Activated T-helper 1 cell treated with anti-CD3 and anti-CD28 coated beads, Interleukin-12 subunit alpha, Interleukin-12 subunit beta, Interleukin-2, Interleukin-4 antibody, amounts not matched to agents 30 ng/mL and 10 ng/mL and 1 ng/mL, durations not matched to agents 14 hours and 24 hours and 36 hours (primary cell): ENCODE measurements at regions not wholly inside any gene's neighbourhood (a gene's known extent, or its start where the extent isn't known, plus 50 kb on each side); places are given as distances from the start of the nearest gene placed in this dataset.

Experiments
- DNase-seq: peaks from one replicate; pipeline ENCODE4 v3.0.0; 2021; ENCODE audit warnings: low spot score
- H3K27ac Mint-ChIP-seq: one replicate; pipeline ENCODE4 v1.8.0; 2021; ENCODE audit warnings: mild to moderate bottlenecking, mixed read lengths
- H3K27me3 Mint-ChIP-seq: one replicate; pipeline ENCODE4 v1.8.0; 2022; ENCODE audit warnings: mild to moderate bottlenecking, moderate library complexity, mixed read lengths; ENCODE audit not compliant: insufficient read depth
- H3K36me3 Mint-ChIP-seq: one replicate; pipeline ENCODE4 v1.8.0; 2021; ENCODE audit warnings: low read depth, mixed read lengths
- H3K4me1 Mint-ChIP-seq: one replicate; pipeline ENCODE4 v1.8.0; 2021; ENCODE audit warnings: low read depth, mixed read lengths
- H3K4me3 Mint-ChIP-seq: one replicate; pipeline ENCODE4 v1.8.0; 2021; ENCODE audit warnings: mild to moderate bottlenecking, moderate library complexity, mixed read lengths
- H3K9me3 Mint-ChIP-seq: one replicate; pipeline ENCODE4 v1.8.0; 2021; ENCODE audit warnings: mixed read lengths
- intact Hi-C: fragments of 100-400 bp; cut with micrococcal nuclease; formaldehyde crosslinking; loops from one replicate; pipeline ENCODE4 v1.15.1; 2024

- peaks cover 13% of the 10 kb centered on the region for H3K36me3 Mint-ChIP-seq
- peaks cover 20% of the 10 kb centered on the region for H3K4me1 Mint-ChIP-seq
- H3K27me3 Mint-ChIP-seq: peaks cover 16% of the 10 kb centered on the region
- no peak overlapping the region for H3K27ac Mint-ChIP-seq
- H3K4me3 Mint-ChIP-seq: no peak overlapping the region
- no peak for DNase-seq
- peaks cover 49% of the 10 kb centered on the region for H3K9me3 Mint-ChIP-seq
- intact Hi-C loops: no loop called here
These were observed 75.3 kb upstream of the IL6 start for GRCh38 chr7:22651534-22652243.

GRCh38 chr7:22651036-22651435 lies 76.0 kb upstream of the IL6 start:
- H3K27ac Mint-ChIP-seq: no peak overlapping the region
- no peak for DNase-seq
- peaks cover 55% of the 10 kb centered on the region for H3K9me3 Mint-ChIP-seq
- H3K4me1 Mint-ChIP-seq: peaks cover 20% of the 10 kb centered on the region
- H3K27me3 Mint-ChIP-seq: peaks cover 12% of the 10 kb centered on the region
- intact Hi-C loops: no loop called here
- no peak overlapping the region for H3K4me3 Mint-ChIP-seq
- peaks cover 13% of the 10 kb centered on the region for H3K36me3 Mint-ChIP-seq

GRCh38 chr7:22649686-22650085 lies 77.3 kb upstream of the IL6 start:
- H3K4me3 Mint-ChIP-seq: no peak overlapping the region
- H3K27me3 Mint-ChIP-seq: peaks cover 11% of the 10 kb centered on the region
- H3K36me3 Mint-ChIP-seq: peaks cover 15% of the 10 kb centered on the region
- H3K4me1 Mint-ChIP-seq: peaks cover 18% of the 10 kb centered on the region
- no peak overlapping the region for H3K27ac Mint-ChIP-seq
- peaks cover 66% of the 10 kb centered on the region for H3K9me3 Mint-ChIP-seq
- no peak for DNase-seq
- intact Hi-C loops: no loop called here

- no peak overlapping the region for H3K4me3 Mint-ChIP-seq
- peaks cover 83% of the 10 kb centered on the region for H3K9me3 Mint-ChIP-seq
- H3K36me3 Mint-ChIP-seq: peaks cover 24% of the 10 kb centered on the region
These were observed 79.3 kb upstream of the IL6 start for GRCh38 chr7:22647451-22648257.

GRCh38 chr7:22645418-22646181 lies 81.4 kb upstream of the IL6 start:
- peaks cover 23% of the 10 kb centered on the region for H3K36me3 Mint-ChIP-seq

More at GRCh38 chr7:22647451-22648257, 79.3 kb upstream of the IL6 start:
- Mint-ChIP-seq H3K27me3 (peaks cover 9% of the 10 kb centered on the region), H3K4me1 (peaks cover 9% of the 10 kb centered on the region), H3K27ac (no peak overlapping the region)
- intact Hi-C loops: no loop called here
- no peak for DNase-seq

GRCh38 chr7:22642454-22642853 lies 84.5 kb upstream of the IL6 start:
- intact Hi-C loops: no loop called here
- peaks cover 20% of the 10 kb centered on the region for H3K4me1 Mint-ChIP-seq
- H3K36me3 Mint-ChIP-seq: peaks cover 21% of the 10 kb centered on the region
- no peak overlapping the region for H3K4me3 Mint-ChIP-seq
- H3K27ac Mint-ChIP-seq: no peak overlapping the region
- peaks cover 8% of the 10 kb centered on the region for H3K27me3 Mint-ChIP-seq
- no peak for DNase-seq
- peaks cover 67% of the 10 kb centered on the region for H3K9me3 Mint-ChIP-seq

More at GRCh38 chr7:22645418-22646181, 81.4 kb upstream of the IL6 start:
- no peak overlapping the region for H3K4me3 Mint-ChIP-seq
- H3K9me3 Mint-ChIP-seq: peaks cover 85% of the 10 kb centered on the region
- no peak for DNase-seq
- peaks cover 9% of the 10 kb centered on the region for H3K27me3 Mint-ChIP-seq
- H3K27ac Mint-ChIP-seq: no peak overlapping the region
- intact Hi-C loops: no loop called here
- peaks cover 9% of the 10 kb centered on the region for H3K4me1 Mint-ChIP-seq

- Mint-ChIP-seq H3K4me3 (no peak overlapping the region), H3K27ac (peak overlapping the region; percentile 3), H3K36me3 (peaks cover 16% of the 10 kb centered on the region), H3K27me3 (peaks cover 11% of the 10 kb centered on the region), H3K4me1 (peaks cover 16% of the 10 kb centered on the region), H3K9me3 (peaks cover 46% of the 10 kb centered on the region)
- DNase-seq: peak; percentile 24
- intact Hi-C loops: loop anchor here (1.0 kb wide), 7 partner anchors 22 to 86 kb away; no protein-coding TSS in a partner anchor
These were observed 86.7 kb upstream of the IL6 start for GRCh38 chr7:22640269-22640668.

- intact Hi-C loops: no loop called here
- Mint-ChIP-seq H3K27ac (no peak overlapping the region), H3K36me3 (peaks cover 16% of the 10 kb centered on the region), H3K27me3 (peaks cover 13% of the 10 kb centered on the region), H3K4me3 (no peak overlapping the region), H3K4me1 (peaks cover 16% of the 10 kb centered on the region), H3K9me3 (peaks cover 41% of the 10 kb centered on the region)
- no peak for DNase-seq
These were observed 87.6 kb upstream of the IL6 start for GRCh38 chr7:22639396-22639795.

GRCh38 chr7:22635349-22635748 lies 91.7 kb upstream of the IL6 start:
- peaks cover 9% of the 10 kb centered on the region for H3K36me3 Mint-ChIP-seq
- no peak for DNase-seq
- peaks cover 9% of the 10 kb centered on the region for H3K9me3 Mint-ChIP-seq
- H3K27me3 Mint-ChIP-seq: peaks cover 30% of the 10 kb centered on the region
- H3K4me1 Mint-ChIP-seq: peaks cover 22% of the 10 kb centered on the region
- H3K27ac Mint-ChIP-seq: no peak overlapping the region
- intact Hi-C loops: no loop called here
- H3K4me3 Mint-ChIP-seq: no peak overlapping the region

GRCh38 chr7:22633954-22634474 lies 93.0 kb upstream of the IL6 start:
- Mint-ChIP-seq H3K9me3 (peaks cover under 1% of the 10 kb centered on the region), H3K4me1 (peaks cover 8% of the 10 kb centered on the region), H3K4me3 (no peak overlapping the region), H3K27me3 (peaks cover 35% of the 10 kb centered on the region), H3K27ac (no peak overlapping the region), H3K36me3 (peaks cover 5% of the 10 kb centered on the region)
- intact Hi-C loops: no loop called here
- no peak for DNase-seq

- Mint-ChIP-seq H3K36me3 (peaks cover 5% of the 10 kb centered on the region), H3K27me3 (peaks cover 34% of the 10 kb centered on the region), H3K9me3 (no peaks in the 10 kb centered on the region), H3K4me3 (no peak overlapping the region), H3K4me1 (peaks cover 7% of the 10 kb centered on the region), H3K27ac (no peak overlapping the region)
- intact Hi-C loops: no loop called here
- no peak for DNase-seq
These were observed 93.6 kb upstream of the IL6 start for GRCh38 chr7:22633286-22633953.

- Mint-ChIP-seq H3K36me3 (peaks cover 5% of the 10 kb centered on the region), H3K4me3 (no peak overlapping the region), H3K27ac (no peak overlapping the region), H3K9me3 (no peaks in the 10 kb centered on the region), H3K27me3 (peaks cover 34% of the 10 kb centered on the region), H3K4me1 (peaks cover 7% of the 10 kb centered on the region)
- intact Hi-C loops: no loop called here
- no peak for DNase-seq
These were observed 94.3 kb upstream of the IL6 start for GRCh38 chr7:22632674-22633073.
